ENCODE measurements at regions not wholly inside any gene's neighbourhood (a gene's known extent, or its start where the extent isn't known, plus 50 kb on each side); places are given as distances from the start of the nearest gene placed in this dataset.

DNA sequence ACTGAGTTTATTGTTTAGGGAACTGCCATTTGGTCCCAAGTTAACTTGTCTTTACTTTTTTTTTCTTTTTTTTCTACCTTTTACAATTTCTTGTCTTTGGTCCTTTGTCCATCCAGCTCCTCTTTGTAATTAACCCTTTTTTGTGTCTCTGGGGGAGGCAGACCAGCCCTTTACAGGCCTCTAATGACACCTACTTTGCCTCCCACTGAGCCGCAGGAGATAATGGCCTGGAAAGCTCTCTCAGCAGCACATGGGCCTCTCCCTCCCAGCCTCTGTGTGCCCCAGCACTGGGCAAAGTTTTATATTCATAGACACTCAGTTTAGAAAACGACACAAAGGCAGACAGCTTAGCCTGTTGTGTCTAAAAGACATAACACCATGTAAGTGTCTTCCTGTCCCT lies 480.4 kb downstream of the SOX6 start:
- FAIRE-seq, result no peak
- no peak for DNase-seq (ENCODE audit: insufficient read length, low spot score)
- TF ChIP-seq, protein P1, sequence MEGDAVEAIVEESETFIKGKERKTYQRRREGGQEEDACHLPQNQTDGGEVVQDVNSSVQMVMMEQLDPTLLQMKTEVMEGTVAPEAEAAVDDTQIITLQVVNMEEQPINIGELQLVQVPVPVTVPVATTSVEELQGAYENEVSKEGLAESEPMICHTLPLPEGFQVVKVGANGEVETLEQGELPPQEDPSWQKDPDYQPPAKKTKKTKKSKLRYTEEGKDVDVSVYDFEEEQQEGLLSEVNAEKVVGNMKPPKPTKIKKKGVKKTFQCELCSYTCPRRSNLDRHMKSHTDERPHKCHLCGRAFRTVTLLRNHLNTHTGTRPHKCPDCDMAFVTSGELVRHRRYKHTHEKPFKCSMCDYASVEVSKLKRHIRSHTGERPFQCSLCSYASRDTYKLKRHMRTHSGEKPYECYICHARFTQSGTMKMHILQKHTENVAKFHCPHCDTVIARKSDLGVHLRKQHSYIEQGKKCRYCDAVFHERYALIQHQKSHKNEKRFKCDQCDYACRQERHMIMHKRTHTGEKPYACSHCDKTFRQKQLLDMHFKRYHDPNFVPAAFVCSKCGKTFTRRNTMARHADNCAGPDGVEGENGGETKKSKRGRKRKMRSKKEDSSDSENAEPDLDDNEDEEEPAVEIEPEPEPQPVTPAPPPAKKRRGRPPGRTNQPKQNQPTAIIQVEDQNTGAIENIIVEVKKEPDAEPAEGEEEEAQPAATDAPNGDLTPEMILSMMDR (IDR thresholded peaks at IDR 0.05; ENCODE audit: insufficient read depth, missing control alignments), result no peak

DNA sequence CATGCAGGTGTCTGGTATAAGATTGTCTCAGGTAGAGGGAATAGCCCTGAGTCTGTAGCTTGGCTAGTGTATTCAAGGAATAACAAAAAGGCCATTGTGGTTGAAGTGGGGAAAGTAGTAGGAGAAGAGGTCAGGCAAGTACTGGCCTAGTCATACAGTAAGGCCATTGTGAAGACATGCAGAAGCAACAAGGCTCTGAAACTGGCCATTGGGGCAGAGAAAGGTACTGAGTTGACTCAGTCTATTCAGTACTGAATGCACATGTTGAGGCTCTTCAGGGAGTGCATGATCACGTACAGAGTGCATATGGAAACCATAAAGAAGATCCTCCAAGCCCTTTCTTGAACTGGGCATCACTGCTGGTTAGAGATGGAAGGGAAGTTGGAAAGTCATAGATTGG lies 477.6 kb downstream of the SOX6 start:
- no peak for DNase-seq (ENCODE audit: insufficient read length, low spot score)
- no peak for FAIRE-seq
- TF ChIP-seq, protein P1 (IDR thresholded peaks at IDR 0.05; ENCODE audit: insufficient read depth, missing control alignments), result no peak

DNA sequence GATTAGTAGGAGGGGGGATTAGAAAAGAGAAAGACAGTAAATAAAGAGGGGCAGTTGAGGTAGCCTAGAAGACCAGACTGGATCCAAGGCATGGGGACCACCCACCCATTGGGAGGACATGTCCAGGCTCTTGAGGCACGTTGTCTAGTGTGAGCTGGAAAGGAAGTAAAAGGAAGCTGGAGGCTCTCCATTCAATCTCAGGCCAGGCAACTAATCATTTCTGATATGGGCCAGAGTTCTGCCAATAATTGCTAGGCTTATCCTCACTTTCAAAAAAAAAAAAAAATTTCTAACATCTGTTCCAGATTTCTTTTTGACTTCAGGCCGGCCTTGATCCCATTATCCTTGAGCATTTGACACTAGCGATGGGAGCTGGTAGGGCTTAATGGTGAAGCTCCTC lies 476.1 kb downstream of the SOX6 start:
- FAIRE-seq (no peak), DNase-seq (ENCODE audit: insufficient read length, low spot score) (no peak)
- TF ChIP-seq, protein P1 (IDR thresholded peaks at IDR 0.05; ENCODE audit: insufficient read depth, missing control alignments), result no peak

DNA sequence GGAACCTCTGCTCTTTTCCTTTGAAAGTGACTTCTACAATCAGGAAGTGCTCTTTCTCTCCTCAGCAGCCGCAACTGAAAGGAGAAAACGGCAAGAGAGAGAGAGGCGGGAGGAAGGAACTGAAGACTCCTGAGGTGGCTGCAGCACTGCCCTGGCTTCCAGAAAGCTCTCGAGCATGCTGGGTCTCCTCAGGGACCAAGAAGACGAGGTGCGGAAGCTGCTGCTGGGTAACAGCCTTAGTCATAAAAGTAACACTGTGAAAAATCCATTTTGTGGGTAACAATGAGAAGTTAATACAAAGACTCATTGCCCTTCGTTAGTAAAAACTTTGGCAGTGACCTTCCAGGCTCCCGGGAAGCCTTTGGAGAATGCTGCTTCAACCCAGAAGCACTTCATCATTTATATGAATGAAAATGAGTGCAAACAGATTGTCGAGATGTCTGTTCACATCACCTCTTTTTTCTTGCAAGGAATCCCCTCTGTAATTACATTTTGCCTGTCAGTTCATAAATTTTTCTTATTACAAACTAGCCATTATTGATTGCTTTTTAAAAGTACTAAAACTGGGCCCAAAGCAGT lies 473.4 kb downstream of the SOX6 start:
- no peak for FAIRE-seq
- TF ChIP-seq, protein P1 (IDR thresholded peaks at IDR 0.05; ENCODE audit: insufficient read depth, missing control alignments), result no peak
- DNase-seq (ENCODE audit: insufficient read length, low spot score), result no peak

DNA sequence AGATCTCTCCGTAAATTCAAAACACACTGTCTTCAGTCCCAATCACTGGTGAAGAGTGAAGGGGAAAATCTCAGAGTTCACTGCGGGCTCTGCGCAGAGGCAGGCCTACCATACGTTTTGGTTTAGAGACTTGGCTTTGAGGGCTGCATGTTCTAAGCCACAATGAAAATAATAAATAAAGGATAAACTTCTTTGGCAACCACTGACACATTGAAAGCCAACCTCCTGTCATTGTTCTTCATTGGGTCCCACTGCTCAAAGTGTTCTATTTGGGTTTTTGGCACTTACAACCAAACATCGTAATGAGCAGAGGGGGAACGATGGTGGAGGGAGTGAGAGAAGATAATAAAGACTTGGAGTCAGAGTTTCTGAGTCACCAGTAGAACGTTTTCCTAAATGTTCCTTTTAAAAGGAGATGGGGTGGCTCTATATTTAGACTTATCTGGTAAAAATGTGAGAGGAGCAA lies 472.9 kb downstream of the SOX6 start:
- TF ChIP-seq, protein P1 (IDR thresholded peaks at IDR 0.05; ENCODE audit: insufficient read depth, missing control alignments), result no peak
- FAIRE-seq (no peak), DNase-seq (ENCODE audit: insufficient read length, low spot score) (no peak)

DNA sequence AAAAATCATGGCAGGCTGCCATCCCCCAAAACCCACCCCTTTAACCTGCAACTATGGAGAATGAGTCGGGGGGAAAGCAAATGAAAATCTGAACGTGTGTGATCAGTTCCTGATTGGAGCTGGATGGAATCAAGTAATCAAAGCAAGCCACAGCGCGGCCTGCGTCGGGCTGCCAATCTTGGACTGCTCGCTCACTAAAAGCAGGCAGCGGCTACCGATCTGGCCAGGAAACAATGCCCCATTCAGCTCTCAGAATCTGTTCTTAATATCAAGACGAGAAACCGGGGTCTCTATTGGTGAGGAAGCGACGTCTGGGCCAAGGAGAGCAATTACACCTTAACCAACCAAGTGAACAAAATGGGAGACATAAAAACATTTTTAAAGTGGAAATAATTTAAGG lies 472.2 kb downstream of the SOX6 start:
- TF ChIP-seq, protein P1 (IDR thresholded peaks at IDR 0.05; ENCODE audit: insufficient read depth, missing control alignments), result no peak
- FAIRE-seq, result no peak
- no peak for DNase-seq (ENCODE audit: insufficient read length, low spot score)

DNA sequence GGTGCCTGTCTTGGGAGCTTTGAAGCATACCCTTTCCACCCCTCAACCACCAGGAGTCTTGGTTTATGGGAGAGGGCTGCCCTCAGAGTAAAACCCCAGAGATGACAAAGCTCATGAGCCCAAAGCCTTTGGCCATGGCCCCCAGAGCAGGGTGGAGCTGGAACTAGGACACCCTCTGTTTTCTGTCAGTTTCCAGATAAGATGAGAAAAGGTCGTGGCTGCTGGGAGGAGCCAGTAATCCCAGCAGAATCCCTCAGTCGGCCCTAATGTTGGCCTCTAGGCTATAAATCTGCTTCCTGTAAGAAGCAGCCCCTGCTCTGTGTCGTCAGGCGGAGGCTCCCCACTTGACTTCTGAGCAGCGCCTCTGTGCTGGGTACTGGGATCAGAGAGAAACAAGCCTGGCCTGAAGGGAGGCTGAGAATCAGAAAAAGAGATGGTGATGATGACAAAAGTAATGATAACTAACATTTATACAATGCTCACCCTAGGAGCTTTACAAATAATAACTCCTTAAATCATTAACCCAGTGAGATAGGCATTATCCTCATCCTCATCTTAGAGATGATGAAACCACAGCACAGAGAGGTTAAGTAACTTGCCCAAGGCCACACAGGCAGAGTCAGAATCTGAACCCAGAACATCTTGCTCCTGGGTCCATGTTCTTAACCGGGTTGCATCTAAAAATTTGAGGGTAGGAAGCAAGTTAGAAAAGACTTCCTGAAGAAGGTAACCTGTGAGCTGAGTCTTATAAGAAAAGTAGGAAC lies 471.4 kb downstream of the SOX6 start:
- no peak for DNase-seq (ENCODE audit: insufficient read length, low spot score)
- no peak for FAIRE-seq
- TF ChIP-seq, protein P1 (IDR thresholded peaks at IDR 0.05; ENCODE audit: insufficient read depth, missing control alignments), result no peak
